Heart right ventricle (tissue), 16 donors: ENCODE measurements at regions not wholly inside any gene's neighbourhood (a gene's known extent, or its start where the extent isn't known, plus 50 kb on each side); places are given as distances from the start of the nearest gene placed in this dataset.

Source experiments
- ATAC-seq, 8 donors: fragments of 200-7000 bp; cut with Tn5 transposase; one replicate each; pipeline ENCODE4 v1.9.1; 2020; ENCODE audit warnings: mild to moderate bottlenecking in 8 of 8, moderate library complexity in 8 of 8, moderate number of reproducible peaks in 1 of 8
- DNase-seq, 2 donors: peaks; one replicate each; pipeline ENCODE4 v3.0.0-alpha.2; 2020
- H3K27ac ChIP-seq, 10 donors: fragments of 200-600 bp; sonication (generic) in 2 of 10; one replicate each; pipeline versions ENCODE4 v1.5.0 to v1.8.0; 2020 to 2022; ENCODE audit warnings: mild to moderate bottlenecking in 3 of 10
- H3K27me3 ChIP-seq, 7 donors: fragments of 200-600 bp; one replicate each; pipeline ENCODE4 v1.8.0; 2021 to 2022; ENCODE audit warnings: mild to moderate bottlenecking in 2 of 7
- H3K36me3 ChIP-seq, 9 donors: fragments of 200-600 bp; sonication (generic) in 1 of 9; one replicate each; pipeline versions ENCODE4 v1.5.0 to v1.8.0; 2020 to 2022; ENCODE audit warnings: mild to moderate bottlenecking in 2 of 9
- H3K4me1 ChIP-seq, 9 donors: fragments of 200-600 bp; sonication (generic) in 1 of 9; one replicate each; pipeline versions ENCODE4 v1.5.0 to v1.8.0; 2020 to 2022; ENCODE audit warnings: mild to moderate bottlenecking in 4 of 9
- H3K4me3 ChIP-seq, 10 donors: fragments of 200-600 bp; sonication (generic) in 2 of 10; one replicate each; pipeline versions ENCODE4 v1.5.0 to v1.8.0; 2020 to 2022; ENCODE audit warnings: mild to moderate bottlenecking in 7 of 10, moderate library complexity in 2 of 10
- H3K9me3 ChIP-seq, 11 donors: fragments of 200-600 bp in 10 of 11; sonication (generic) in 2 of 11; one replicate each; pipeline versions ENCODE4 v1.5.0 to v1.8.0; 2013 to 2022; ENCODE audit warnings: mild to moderate bottlenecking in 2 of 11, control low read depth in 1 of 11, moderate library complexity in 1 of 11
- WGBS, 2 donors: extraction: QIAGEN DNeasy Blood & Tissue Kit; methylation state at CpG; one replicate each; pipeline ENCODE4 v1.1.7; 2013; ENCODE audit warnings: inconsistent platforms in 1 of 2; 5-methylcytosine and 5-hydroxymethylcytosine counted together
- intact Hi-C, 10 donors: fragments of 100-400 bp; cut with DNase I; formaldehyde crosslinking; loops; one replicate each; pipeline versions ENCODE4 v1.11.1 to v1.14.2; 2022
- TF ChIP-seq, protein P1 (sequence below), 9 donors: fragments of 200-600 bp; sonication (generic) in 2 of 9; IDR thresholded peaks; one replicate each; pipeline versions ENCODE4 v1.5.0 to v1.8.0; 2021 to 2022; ENCODE audit warnings: antibody characterized with exemption in 9 of 9, mild to moderate bottlenecking in 5 of 9, moderate library complexity in 1 of 9
- donor health status: Arrhythmogenic right ventricular cardiomyopathy.
- donor health status: ischemic (EF 13 %, LVEDD 7.1; RV severe dilation, severe dysfunction).
- donor health status: healthy with polysubstance abuse.
- donor health status: DM: no; HTN: yes; CAD: no.
- donor health status: DM: no; HTN: no; CAD: no.
- donor health status: ischemic (EF 25% LVEDD 6.9; RV normal size, moderate dysfunction).
- donor health status: ischemic (EF 25% LVEDD 5.7; RV mildly dilated, moderate dysfunction).
- donor health status: healthy.
- donor health status: DM: yes; HTN: yes; CAD: no.
- donor health status: Ischemic cardiomyopathy.
- donor health status: ischemic (EF 35%, LVEDD 5.7; RV mildly dilated, moderate dysfunction).
- donor health status: nonischemic (EF 11% LVEDD 7.7; RV severe dilation, severe dysfunction).
- donor health status: DM: yes; HTN: yes; CAD: no.
- donor health status: PGD.
- donor health status: ischemic (EF 29% LVEDD 5.4; RV normal size, mild dysfunction).
- donor health status: nonischemic (EF 23%, LVEDD 6.1; RV moderate dilation, normal function).

DNA sequence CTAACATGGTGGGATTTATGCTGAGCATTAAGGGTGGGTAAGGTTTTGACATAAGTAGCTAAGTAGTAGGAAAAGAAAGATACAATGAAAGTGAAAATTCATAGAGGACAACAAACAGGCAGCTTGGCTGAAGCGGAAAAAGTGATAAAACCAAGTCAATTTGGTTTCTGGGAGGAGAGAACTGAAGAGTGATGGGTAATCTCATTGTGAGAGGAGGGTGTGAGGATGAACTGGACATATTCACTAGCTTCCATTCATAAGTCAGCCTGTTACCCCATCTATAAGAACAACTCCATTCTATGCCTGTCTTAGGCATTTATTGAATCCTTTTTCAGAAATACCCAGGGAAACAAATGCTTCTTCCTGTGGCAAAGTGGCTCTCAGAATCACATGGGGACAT is 67.1 kb upstream of the BBX start:
- intact Hi-C loops = no loop called here
- 77 to 86% methylated on average over 1 of the region's 1 CpG for WGBS, 2 donors
- no peaks in the 10 kb centered on the region for H3K36me3 ChIP-seq
- ATAC-seq = no peak
- no peaks in the 10 kb centered on the region for H3K27me3 ChIP-seq
- no peaks in the 10 kb centered on the region for H3K4me1 ChIP-seq
- no peak for DNase-seq
- TF ChIP-seq, protein P1, sequence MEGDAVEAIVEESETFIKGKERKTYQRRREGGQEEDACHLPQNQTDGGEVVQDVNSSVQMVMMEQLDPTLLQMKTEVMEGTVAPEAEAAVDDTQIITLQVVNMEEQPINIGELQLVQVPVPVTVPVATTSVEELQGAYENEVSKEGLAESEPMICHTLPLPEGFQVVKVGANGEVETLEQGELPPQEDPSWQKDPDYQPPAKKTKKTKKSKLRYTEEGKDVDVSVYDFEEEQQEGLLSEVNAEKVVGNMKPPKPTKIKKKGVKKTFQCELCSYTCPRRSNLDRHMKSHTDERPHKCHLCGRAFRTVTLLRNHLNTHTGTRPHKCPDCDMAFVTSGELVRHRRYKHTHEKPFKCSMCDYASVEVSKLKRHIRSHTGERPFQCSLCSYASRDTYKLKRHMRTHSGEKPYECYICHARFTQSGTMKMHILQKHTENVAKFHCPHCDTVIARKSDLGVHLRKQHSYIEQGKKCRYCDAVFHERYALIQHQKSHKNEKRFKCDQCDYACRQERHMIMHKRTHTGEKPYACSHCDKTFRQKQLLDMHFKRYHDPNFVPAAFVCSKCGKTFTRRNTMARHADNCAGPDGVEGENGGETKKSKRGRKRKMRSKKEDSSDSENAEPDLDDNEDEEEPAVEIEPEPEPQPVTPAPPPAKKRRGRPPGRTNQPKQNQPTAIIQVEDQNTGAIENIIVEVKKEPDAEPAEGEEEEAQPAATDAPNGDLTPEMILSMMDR (IDR thresholded peaks at IDR 0.05) = no peak
- H3K27ac ChIP-seq = no peak overlapping the region
- no peaks in the 10 kb centered on the region for H3K9me3 ChIP-seq
- no peak overlapping the region for H3K4me3 ChIP-seq

DNA sequence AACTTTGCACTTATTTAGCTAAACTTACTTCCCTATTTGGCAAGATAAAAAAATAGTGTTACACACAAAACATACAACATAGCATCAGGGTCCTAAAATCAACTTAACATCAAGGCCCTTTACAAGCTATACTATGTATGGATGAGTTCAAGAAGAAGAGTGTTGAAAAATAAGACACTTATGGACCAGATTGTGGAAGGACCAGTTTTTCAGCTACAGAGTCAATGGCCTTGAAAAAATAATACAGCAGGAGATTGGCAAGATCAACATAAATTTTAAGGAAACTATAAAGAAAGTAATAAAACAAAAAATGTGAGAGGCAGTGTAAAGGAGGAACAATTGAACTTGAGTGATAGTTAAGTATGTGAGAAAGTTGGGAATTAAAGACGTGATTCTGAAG is 66.3 kb upstream of the BBX start:
- Histone ChIP-seq H3K4me3 (no peak overlapping the region), H3K36me3 (no peaks in the 10 kb centered on the region), H3K27me3 (no peaks in the 10 kb centered on the region), H3K27ac (no peak overlapping the region), H3K4me1 (no peaks in the 10 kb centered on the region), H3K9me3 (no peaks in the 10 kb centered on the region)
- ATAC-seq (no peak), DNase-seq (no peak)
- TF ChIP-seq, protein P1 (IDR thresholded peaks at IDR 0.05) = no peak
- WGBS, 2 donors = 84 to 85% methylated on average over 1 of the region's 1 CpG
- intact Hi-C loops = no loop called here

DNA sequence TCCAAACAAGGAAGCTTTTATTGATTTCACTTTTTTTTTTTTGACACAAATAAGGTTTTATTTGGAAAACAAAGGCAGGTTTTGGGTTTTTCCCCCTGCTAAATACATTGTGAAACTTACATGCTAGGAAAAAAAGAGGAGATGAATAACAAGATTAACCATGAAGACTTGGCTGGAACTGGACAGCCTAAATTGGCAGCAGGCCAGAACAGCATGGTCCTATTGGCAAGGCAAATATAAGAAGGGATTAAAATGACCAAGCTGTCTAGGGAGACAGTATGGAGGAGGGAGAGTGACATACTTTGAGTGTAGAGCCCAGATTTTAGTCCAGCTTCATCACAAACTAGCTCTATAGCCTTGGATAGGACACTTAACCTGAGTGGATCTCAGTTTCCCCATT is 63.9 kb upstream of the BBX start:
- Histone ChIP-seq H3K27me3 (no peaks in the 10 kb centered on the region), H3K9me3 (no peaks in the 10 kb centered on the region), H3K4me3 (no peak overlapping the region), H3K4me1 (no peaks in the 10 kb centered on the region), H3K27ac (no peak overlapping the region), H3K36me3 (no peaks in the 10 kb centered on the region)
- TF ChIP-seq, protein P1 (IDR thresholded peaks at IDR 0.05) = no peak
- no peak for DNase-seq
- no peak for ATAC-seq
- intact Hi-C loops = no loop called here

DNA sequence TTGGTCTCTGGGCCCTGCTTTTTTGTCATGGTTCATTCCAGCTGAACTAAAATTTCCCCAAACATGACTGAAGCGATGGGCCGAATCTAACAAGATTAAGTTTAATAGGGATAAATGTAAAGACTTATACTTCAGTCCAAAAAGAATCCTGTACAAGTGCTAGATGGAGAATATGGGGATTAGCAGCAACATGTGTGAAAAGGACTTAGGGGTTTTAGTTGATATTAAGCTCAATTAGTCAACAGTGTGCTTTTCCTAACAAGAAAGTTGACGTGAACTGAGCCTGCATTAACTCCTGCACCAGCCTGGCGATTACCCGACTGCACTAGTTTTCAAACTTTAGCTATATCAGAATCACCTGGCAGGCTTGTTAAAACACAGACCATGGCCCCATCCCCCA is 61.0 kb upstream of the BBX start:
- no peak overlapping the region for H3K4me3 ChIP-seq
- no peaks in the 10 kb centered on the region for H3K36me3 ChIP-seq
- intact Hi-C loops = no loop called here
- no peak for DNase-seq
- no peak for ATAC-seq
- no peaks in the 10 kb centered on the region for H3K27me3 ChIP-seq
- H3K27ac ChIP-seq = no peak overlapping the region
- no peaks in the 10 kb centered on the region for H3K4me1 ChIP-seq
- 96 to 97% methylated on average over 5 of the region's 5 CpGs for WGBS, 2 donors
- TF ChIP-seq, protein P1 (IDR thresholded peaks at IDR 0.05) = no peak
- no peaks in the 10 kb centered on the region for H3K9me3 ChIP-seq

DNA sequence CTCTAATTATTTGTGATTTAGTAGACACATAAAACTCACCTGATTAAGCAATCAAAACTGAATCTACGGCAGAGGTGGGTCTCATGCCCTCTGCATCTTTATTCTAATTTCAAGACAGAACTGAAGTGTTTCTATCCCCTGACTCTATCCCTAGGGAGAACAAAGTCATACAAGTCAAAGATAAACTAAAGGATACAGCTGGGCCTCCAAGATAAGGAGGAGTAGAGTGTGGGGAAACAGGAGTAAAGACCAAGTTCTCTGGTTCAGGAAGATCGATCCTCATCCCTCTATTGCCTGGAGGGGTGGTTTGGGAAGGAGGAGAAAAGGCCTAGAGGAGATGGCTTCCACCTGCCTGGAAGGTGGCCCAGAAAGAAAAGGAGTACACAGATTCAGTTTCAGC is 58.7 kb upstream of the BBX start:
- H3K4me3 ChIP-seq = no peak overlapping the region
- TF ChIP-seq, protein P1 (IDR thresholded peaks at IDR 0.05) = no peak
- H3K36me3 ChIP-seq = no peaks in the 10 kb centered on the region
- 48 to 55% methylated on average over 2 of the region's 2 CpGs for WGBS, 2 donors
- DNase-seq = no peak
- intact Hi-C loops = no loop called here
- no peaks in the 10 kb centered on the region for H3K27me3 ChIP-seq
- H3K4me1 ChIP-seq = no peaks in the 10 kb centered on the region
- no peak for ATAC-seq
- no peaks in the 10 kb centered on the region for H3K9me3 ChIP-seq
- H3K27ac ChIP-seq = no peak overlapping the region
